ENCODE measurements at regions not wholly inside any gene's neighbourhood (a gene's known extent, or its start where the extent isn't known, plus 50 kb on each side); places are given as distances from the start of the nearest gene placed in this dataset.

- Mint-ChIP-seq H3K36me3 (no peaks in the 10 kb centered on the region), H3K4me1 (no peaks in the 10 kb centered on the region), H3K9me3 (peaks cover 0 to 3% (median 2%) of the 10 kb centered on the region in 7 donors), H3K4me3 (no peak overlapping the region), H3K27ac (no peak overlapping the region), H3K27me3 (ENCODE audit: low read depth in 3 of 3) (no peaks in the 10 kb centered on the region)
- Histone ChIP-seq H3K36me3 (replicated peaks in 1 of 2; ENCODE audit: control insufficient read depth in 1 of 2, insufficient read depth in 2 of 2, low read length in 2 of 2) (no peaks in the 10 kb centered on the region), H3K79me2 (ENCODE audit: insufficient read depth, low read length) (no peaks in the 10 kb centered on the region), H3K4me1 (ENCODE audit: control insufficient read depth in 1 of 2, insufficient read depth in 2 of 2, low read length in 2 of 2) (no peaks in the 10 kb centered on the region), H4K20me1 (ENCODE audit: insufficient read depth, low read length) (no peaks in the 10 kb centered on the region), H3K9me3 (replicated peaks in 1 of 2; ENCODE audit: control insufficient read depth in 1 of 2, insufficient read depth in 1 of 2, low read length in 2 of 2) (no peaks in the 10 kb centered on the region), H3K9ac (ENCODE audit: insufficient read depth, low read length, poor library complexity, severe bottlenecking) (no peak overlapping the region), H3K4me3 (replicated peaks in 1 of 3; ENCODE audit: low read depth in 2 of 3, low read length in 3 of 3) (no peak overlapping the region), H3K27ac (ENCODE audit: low read depth in 1 of 2, low read length in 2 of 2) (no peak overlapping the region), H3K27me3 (ENCODE audit: control insufficient read depth in 2 of 2, insufficient read depth in 2 of 2, low read length in 2 of 2) (no peaks in the 10 kb centered on the region), H3K4me2 (replicated peaks; ENCODE audit: extremely low read depth, low read length, poor library complexity, severe bottlenecking) (no peak overlapping the region), H2AFZ (ENCODE audit: insufficient read depth, low read depth, low read length, poor library complexity, severe bottlenecking) (no peak overlapping the region)
- intact Hi-C loops (cut with micrococcal nuclease) = no loop called here
- TF ChIP-seq CTCF (IDR thresholded peaks at IDR 0.05) = no peak
- no CpG with 5 or more reads among the region's 1 CpG for WGBS (ENCODE audit: insufficient coverage)
- no peak for DNase-seq
These were observed 568.7 kb upstream of the RGMB start for GRCh38 chr5:98204798-98205197.

- H3K79me2 ChIP-seq (ENCODE audit: insufficient read depth, low read length) = no peaks in the 10 kb centered on the region
- Mint-ChIP-seq H3K4me3 (no peak overlapping the region), H3K27me3 (ENCODE audit: low read depth in 3 of 3) (no peaks in the 10 kb centered on the region), H3K27ac (no peak overlapping the region), H3K36me3 (no peaks in the 10 kb centered on the region), H3K9me3 (peaks cover 0 to 4% (median 2%) of the 10 kb centered on the region in 7 donors), H3K4me1 (no peaks in the 10 kb centered on the region)
- no peak for DNase-seq
- H3K9ac ChIP-seq (ENCODE audit: insufficient read depth, low read length, poor library complexity, severe bottlenecking) = no peak overlapping the region
- no peak overlapping the region for H3K4me2 ChIP-seq (replicated peaks; ENCODE audit: extremely low read depth, low read length, poor library complexity, severe bottlenecking)
- H3K9me3 ChIP-seq (replicated peaks in 1 of 2; ENCODE audit: control insufficient read depth in 1 of 2, insufficient read depth in 1 of 2, low read length in 2 of 2) = no peaks in the 10 kb centered on the region
- no peak for TF ChIP-seq CTCF (IDR thresholded peaks at IDR 0.05)
- H3K27ac ChIP-seq (ENCODE audit: low read depth in 1 of 2, low read length in 2 of 2) = no peak overlapping the region
- no peaks in the 10 kb centered on the region for H3K27me3 ChIP-seq (ENCODE audit: control insufficient read depth in 2 of 2, insufficient read depth in 2 of 2, low read length in 2 of 2)
- no peaks in the 10 kb centered on the region for H3K4me1 ChIP-seq (ENCODE audit: control insufficient read depth in 1 of 2, insufficient read depth in 2 of 2, low read length in 2 of 2)
- H3K36me3 ChIP-seq (replicated peaks in 1 of 2; ENCODE audit: control insufficient read depth in 1 of 2, insufficient read depth in 2 of 2, low read length in 2 of 2) = no peaks in the 10 kb centered on the region
- no CpG with 5 or more reads among the region's 2 CpGs for WGBS (ENCODE audit: insufficient coverage)
- H4K20me1 ChIP-seq (ENCODE audit: insufficient read depth, low read length) = no peaks in the 10 kb centered on the region
- H2AFZ ChIP-seq (ENCODE audit: insufficient read depth, low read depth, low read length, poor library complexity, severe bottlenecking) = no peak overlapping the region
- intact Hi-C loops (cut with micrococcal nuclease) = no loop called here
- H3K4me3 ChIP-seq (replicated peaks in 1 of 3; ENCODE audit: low read depth in 2 of 3, low read length in 3 of 3) = no peak overlapping the region
These were observed 567.6 kb upstream of the RGMB start for GRCh38 chr5:98205691-98206461.
